CD4-positive, alpha-beta memory T cell (primary cell): ENCODE measurements at regions not wholly inside any gene's neighbourhood (a gene's known extent, or its start where the extent isn't known, plus 50 kb on each side); places are given as distances from the start of the nearest gene placed in this dataset.

Experiments
- CTCF ChIA-PET: fragments of 350-600 bp; sonication (Branson Sonifier 250); formaldehyde crosslinking; loops from one replicate; lab custom pipeline; 2021; ENCODE audit warnings: inconsistent platforms; ENCODE audit not compliant: partially characterized antibody; lab: Charles Lee
- POLR2A ChIA-PET: fragments of 350-600 bp; sonication (Branson Sonifier 250); formaldehyde crosslinking; loops from one replicate; lab custom pipeline; 2021; ENCODE audit not compliant: partially characterized antibody; lab: Charles Lee
- DNase-seq, 5 donors: peaks; one replicate each; pipeline versions ENCODE4 v3.0.0 to v3.0.0-alpha.2; 2020 to 2022; ENCODE audit warnings: mixed read lengths in 1 of 5
- H3K27ac ChIP-seq: one replicate; pipeline ENCODE4 v1.7.0; 2013; ENCODE audit warnings: low read depth, low read length
- H3K27me3 ChIP-seq: 2 replicates; pipeline ENCODE4 v1.7.0; 2013; ENCODE audit warnings: mild to moderate bottlenecking, low read length, moderate library complexity; ENCODE audit not compliant: insufficient read depth
- H3K36me3 ChIP-seq: 2 replicates; pipeline ENCODE4 v1.7.0; 2013; ENCODE audit warnings: mild to moderate bottlenecking, low read length, moderate library complexity; ENCODE audit not compliant: insufficient read depth
- H3K4me1 ChIP-seq: 2 replicates; pipeline ENCODE4 v1.7.0; 2013; ENCODE audit warnings: mild to moderate bottlenecking, low read length, moderate library complexity; ENCODE audit not compliant: insufficient read depth
- H3K4me3 ChIP-seq, 2 donors: one replicate each; pipeline ENCODE4 v1.7.0; 2013; ENCODE audit warnings: low read length in 2 of 2, mild to moderate bottlenecking in 1 of 2
- H3K9me3 ChIP-seq, 2 donors: one replicate each; pipeline ENCODE4 v1.7.0; 2013; ENCODE audit warnings: low read length in 2 of 2, control low read depth in 1 of 2; ENCODE audit not compliant: control insufficient read depth in 1 of 2
- H3K27ac Mint-ChIP-seq, 7 donors: one replicate each; pipeline ENCODE4 v1.8.0; 2020 to 2021; ENCODE audit warnings: mixed read lengths in 7 of 7, mild to moderate bottlenecking in 6 of 7, inconsistent platforms in 3 of 7, moderate library complexity in 3 of 7
- H3K27me3 Mint-ChIP-seq, 2 donors: one replicate each; pipeline ENCODE4 v1.8.0; 2020 to 2021; ENCODE audit warnings: mixed read lengths in 2 of 2
- H3K36me3 Mint-ChIP-seq, 2 donors: one replicate each; pipeline ENCODE4 v1.8.0; 2020 to 2021; ENCODE audit warnings: mixed read lengths in 2 of 2, inconsistent platforms in 1 of 2, mild to moderate bottlenecking in 1 of 2
- H3K4me1 Mint-ChIP-seq, 4 donors: one replicate each; pipeline ENCODE4 v1.8.0; 2020 to 2021; ENCODE audit warnings: mixed read lengths in 4 of 4, mild to moderate bottlenecking in 1 of 4
- H3K4me3 Mint-ChIP-seq, 8 donors: one replicate each; pipeline ENCODE4 v1.8.0; 2020 to 2021; ENCODE audit warnings: mixed read lengths in 8 of 8, mild to moderate bottlenecking in 7 of 8, moderate library complexity in 6 of 8, inconsistent platforms in 3 of 8
- H3K9me3 Mint-ChIP-seq, 8 donors: one replicate each; pipeline ENCODE4 v1.8.0; 2020 to 2021; ENCODE audit warnings: mixed read lengths in 8 of 8, mild to moderate bottlenecking in 5 of 8, inconsistent platforms in 3 of 8, moderate library complexity in 1 of 8
- intact Hi-C: fragments of 100-400 bp; cut with micrococcal nuclease; formaldehyde crosslinking; loops from one replicate; pipeline ENCODE4 v1.15.1; 2023

- CTCF ChIA-PET = interaction anchor here (1.6 kb wide), 1 partner anchor 9 kb away, joined by 4 read pairs; no protein-coding TSS in a partner anchor
- H3K4me1 Mint-ChIP-seq = peaks cover 0 to 1% (median 0%) of the 10 kb centered on the region in 4 donors
- H3K27me3 ChIP-seq = no peaks in the 10 kb centered on the region
Observed at GRCh38 chr16:85258629-85259028, 146.4 kb upstream of the CIBAR2 start.

GRCh38 chr16:85259115-85259831, 147.0 kb upstream of the CIBAR2 start:
- CTCF ChIA-PET = no interaction called here
- H3K9me3 Mint-ChIP-seq = no peaks in the 10 kb centered on the region

More at GRCh38 chr16:85258629-85259028, 146.4 kb upstream of the CIBAR2 start:
- H3K9me3 ChIP-seq = no peaks in the 10 kb centered on the region
- H3K4me1 ChIP-seq = no peaks in the 10 kb centered on the region
- H3K4me3 ChIP-seq = no peak overlapping the region
- no peaks in the 10 kb centered on the region for H3K36me3 ChIP-seq
- H3K27me3 Mint-ChIP-seq = peaks cover 9 to 13% of the 10 kb centered on the region in 2 donors
- intact Hi-C loops = no loop called here
- H3K4me3 Mint-ChIP-seq = no peak overlapping the region
- no peaks in the 10 kb centered on the region for H3K9me3 Mint-ChIP-seq
- H3K27ac ChIP-seq = no peak overlapping the region
- no peak for DNase-seq
- no peak overlapping the region for H3K27ac Mint-ChIP-seq
- H3K36me3 Mint-ChIP-seq = no peaks in the 10 kb centered on the region
- POLR2A ChIA-PET = no interaction called here

GRCh38 chr16:85259832-85260167, 147.5 kb upstream of the CIBAR2 start:
- POLR2A ChIA-PET = no interaction called here
- Mint-ChIP-seq H3K27me3 (peaks cover 9 to 13% of the 10 kb centered on the region in 2 donors), H3K4me1 (peaks cover 0 to 1% (median 0%) of the 10 kb centered on the region in 4 donors), H3K4me3 (no peak overlapping the region), H3K27ac (no peak overlapping the region), H3K36me3 (no peaks in the 10 kb centered on the region), H3K9me3 (no peaks in the 10 kb centered on the region)
- Histone ChIP-seq H3K27ac (no peak overlapping the region), H3K36me3 (no peaks in the 10 kb centered on the region), H3K9me3 (no peaks in the 10 kb centered on the region), H3K27me3 (no peaks in the 10 kb centered on the region), H3K4me3 (no peak overlapping the region), H3K4me1 (no peaks in the 10 kb centered on the region)
- CTCF ChIA-PET = no interaction called here
- intact Hi-C loops = no loop called here
- DNase-seq = no peak

More at GRCh38 chr16:85259115-85259831, 147.0 kb upstream of the CIBAR2 start:
- Histone ChIP-seq H3K27me3 (no peaks in the 10 kb centered on the region), H3K27ac (no peak overlapping the region), H3K4me3 (no peak overlapping the region), H3K9me3 (no peaks in the 10 kb centered on the region), H3K4me1 (no peaks in the 10 kb centered on the region), H3K36me3 (no peaks in the 10 kb centered on the region)
- no peak for DNase-seq
- POLR2A ChIA-PET = no interaction called here
- Mint-ChIP-seq H3K27me3 (peaks cover 9 to 13% of the 10 kb centered on the region in 2 donors), H3K4me3 (no peak overlapping the region), H3K4me1 (peaks cover 0 to 1% (median 0%) of the 10 kb centered on the region in 4 donors), H3K27ac (no peak overlapping the region), H3K36me3 (no peaks in the 10 kb centered on the region)
- intact Hi-C loops = no loop called here

GRCh38 chr16:85261204-85261603, 148.9 kb upstream of the CIBAR2 start:
- Histone ChIP-seq H3K4me1 (no peaks in the 10 kb centered on the region), H3K4me3 (no peak overlapping the region), H3K27ac (no peak overlapping the region), H3K27me3 (no peaks in the 10 kb centered on the region), H3K9me3 (no peaks in the 10 kb centered on the region), H3K36me3 (no peaks in the 10 kb centered on the region)
- Mint-ChIP-seq H3K9me3 (no peaks in the 10 kb centered on the region), H3K4me1 (peaks cover 0 to 1% (median 0%) of the 10 kb centered on the region in 4 donors), H3K27ac (no peak overlapping the region), H3K27me3 (peaks cover 9 to 13% of the 10 kb centered on the region in 2 donors), H3K4me3 (no peak overlapping the region), H3K36me3 (no peaks in the 10 kb centered on the region)
- no peak for DNase-seq
- intact Hi-C loops = no loop called here
- CTCF ChIA-PET = interaction anchor here (1.5 kb wide), 1 partner anchor 9 kb away, joined by 3 read pairs; no protein-coding TSS in a partner anchor
- POLR2A ChIA-PET = no interaction called here

GRCh38 chr16:85261657-85262557, 149.6 kb upstream of the CIBAR2 start:
- DNase-seq = no peak
- intact Hi-C loops = no loop called here
- no peak overlapping the region for H3K4me3 ChIP-seq
- no peaks in the 10 kb centered on the region for H3K9me3 Mint-ChIP-seq
- no peak overlapping the region for H3K4me3 Mint-ChIP-seq
- no peaks in the 10 kb centered on the region for H3K27me3 ChIP-seq
- POLR2A ChIA-PET = no interaction called here
- H3K27ac Mint-ChIP-seq = peak overlapping the region in 1 of 7 donors; percentile 57
- CTCF ChIA-PET = interaction anchor here (1.4 to 1.5 kb wide), 2 partner anchors 8 to 9 kb away, joined by 3 read pairs; no protein-coding TSS in a partner anchor
- no peaks in the 10 kb centered on the region for H3K9me3 ChIP-seq
- H3K27ac ChIP-seq = no peak overlapping the region
- peaks cover 0 to 1% (median 0%) of the 10 kb centered on the region in 4 donors for H3K4me1 Mint-ChIP-seq
- no peaks in the 10 kb centered on the region for H3K4me1 ChIP-seq
- no peaks in the 10 kb centered on the region for H3K36me3 ChIP-seq
- peaks cover 9 to 10% of the 10 kb centered on the region in 2 donors for H3K27me3 Mint-ChIP-seq
- H3K36me3 Mint-ChIP-seq = no peaks in the 10 kb centered on the region

GRCh38 chr16:85262558-85263238, 150.4 kb upstream of the CIBAR2 start:
- Histone ChIP-seq H3K9me3 (no peaks in the 10 kb centered on the region), H3K36me3 (no peaks in the 10 kb centered on the region), H3K4me1 (no peaks in the 10 kb centered on the region), H3K27ac (no peak overlapping the region), H3K27me3 (no peaks in the 10 kb centered on the region), H3K4me3 (no peak overlapping the region)
- Mint-ChIP-seq H3K9me3 (no peaks in the 10 kb centered on the region), H3K4me3 (no peak overlapping the region), H3K27ac (no peak overlapping the region), H3K36me3 (no peaks in the 10 kb centered on the region), H3K4me1 (peaks cover 0 to 1% (median 0%) of the 10 kb centered on the region in 4 donors), H3K27me3 (peaks cover 9% of the 10 kb centered on the region in 2 donors)
- intact Hi-C loops = no loop called here
- POLR2A ChIA-PET = no interaction called here
- no peak for DNase-seq
- CTCF ChIA-PET = interaction anchor here (1.0 to 2.6 kb wide), 3 partner anchors 9 to 13 kb away, joined by 3 to 6 read pairs (median 3); no protein-coding TSS in a partner anchor
